GM12878 (cell line): ENCODE measurements at regions not wholly inside any gene's neighbourhood (a gene's known extent, or its start where the extent isn't known, plus 50 kb on each side); places are given as distances from the start of the nearest gene placed in this dataset.

Experiments
- ATAC-seq: fragments of 200-7000 bp; cut with Tn5 transposase; 3 replicates; pipeline ENCODE4 v1.9.1; 2020; ENCODE audit warnings: mild to moderate bottlenecking, moderate library complexity
- BruUV-seq: library from RNA; stranded (reverse); fragments of 400-500 nt; replicated peaks from 2 replicates; lab custom pipeline; 2021; lab: Mats Ljungman, UMichigan
- CTCF ChIA-PET: fragments of 300-600 bp; sonication (Branson Sonifier 250); formaldehyde crosslinking; extraction: SDS; loops from one replicate; lab custom pipeline; 2021; ENCODE audit warnings: inconsistent platforms; lab: Yijun Ruan, JAX
- POLR2A ChIA-PET: fragments of 350-600 bp; formaldehyde crosslinking; extraction: SDS; loops from one replicate; lab custom pipeline; 2021; ENCODE audit warnings: inconsistent platforms; lab: Charles Lee
- RAD21 ChIA-PET: fragments of 300-600 bp; sonication (Branson Sonifier 250); formaldehyde crosslinking; loops from one replicate; lab custom pipeline; 2023; ENCODE audit warnings: antibody characterized with exemption; ENCODE audit not compliant: unreplicated experiment; lab: Charles Lee
- SMC1A ChIA-PET: fragments of 300-600 bp; sonication (Branson Sonifier 250); formaldehyde crosslinking; loops from one replicate; lab custom pipeline; 2023; ENCODE audit not compliant: unreplicated experiment, uncharacterized antibody; lab: Charles Lee
- DNase-seq: peaks from one replicate; pipeline ENCODE4 v3.0.0-alpha.2; 2011; ENCODE audit warnings: low read depth, low spot score
- FAIRE-seq: peaks from 3 replicates; lab custom pipeline; 2011; peaks lifted over from hg19 to GRCh38; lab: Jason Lieb, UNC
- H2AFZ ChIP-seq: 2 replicates; pipeline ENCODE4 v1.6.0; 2011; ENCODE audit warnings: low read depth, low read length, control low read depth; ENCODE audit not compliant: control insufficient read depth
- H3K27ac ChIP-seq: 2 replicates; pipeline ENCODE4 v1.5.1; 2011; ENCODE audit warnings: control low read depth; ENCODE audit not compliant: control insufficient read depth, insufficient read depth
- H3K27me3 ChIP-seq, 2 experiments: replicated peaks in 1 of 2; 2 replicates each; pipeline versions ENCODE4 v1.6.0 to v1.6.1; 2011; ENCODE audit warnings: low read length in 1 of 2; ENCODE audit not compliant: control insufficient read depth in 2 of 2, insufficient read depth in 2 of 2
- H3K36me3 ChIP-seq, 2 experiments: 2 replicates each; pipeline ENCODE4 v1.5.1; 2011; ENCODE audit warnings: low read length in 1 of 2; ENCODE audit not compliant: control insufficient read depth in 2 of 2, insufficient read depth in 2 of 2
- H3K4me1 ChIP-seq: 2 replicates; pipeline ENCODE4 v1.6.1; 2011; ENCODE audit warnings: mild to moderate bottlenecking, low read length, moderate library complexity, mixed read lengths; ENCODE audit not compliant: control insufficient read depth, insufficient read depth
- H3K4me2 ChIP-seq: 2 replicates; pipeline ENCODE4 v1.6.0; 2011; ENCODE audit warnings: control low read depth; ENCODE audit not compliant: control insufficient read depth, insufficient read depth
- H3K4me3 ChIP-seq: fragments of 200-600 bp; sonication (generic); 2 replicates; pipeline ENCODE4 v1.5.1; 2016
- H3K79me2 ChIP-seq: 2 replicates; pipeline ENCODE4 v1.6.0; 2011; ENCODE audit warnings: low read length; ENCODE audit not compliant: control insufficient read depth, insufficient read depth
- H3K9ac ChIP-seq: 2 replicates; pipeline ENCODE4 v1.8.0; 2011; ENCODE audit warnings: low read length, control low read depth, mixed read lengths; ENCODE audit not compliant: control insufficient read depth, insufficient read depth
- H3K9me3 ChIP-seq: replicated peaks from 3 replicates; pipeline ENCODE4 v1.5.1; 2011; ENCODE audit warnings: mild to moderate bottlenecking, low read length; ENCODE audit not compliant: control insufficient read depth, insufficient read depth
- H4K20me1 ChIP-seq: 2 replicates; pipeline ENCODE4 v1.6.0; 2011; ENCODE audit not compliant: control insufficient read depth, insufficient read depth
- BACH1 ChIP-seq: fragments of 450-650 bp; IDR thresholded peaks from 2 replicates; pipeline ENCODE4 v1.6.1; 2017; ENCODE audit warnings: mild to moderate bottlenecking, borderline replicate concordance
- ESRRA ChIP-seq: IDR thresholded peaks from 2 replicates; pipeline ENCODE4 v1.6.1; 2012; ENCODE audit warnings: mild to moderate bottlenecking, low read length, improper control_type of control experiment
- HDAC2 ChIP-seq: fragments of 200-600 bp; sonication (generic); IDR thresholded peaks from 2 replicates; pipeline ENCODE4 v1.6.1; 2017
- KDM1A ChIP-seq: fragments of 200-600 bp; sonication (generic); IDR thresholded peaks from 2 replicates; pipeline ENCODE4 v1.6.1; 2016; ENCODE audit warnings: borderline replicate concordance
- NFIC ChIP-seq: IDR thresholded peaks from 2 replicates; pipeline ENCODE4 v1.6.1; 2012; ENCODE audit warnings: low read depth, mild to moderate bottlenecking, inconsistent platforms, low read length, moderate library complexity
- NFYB ChIP-seq: IDR thresholded peaks from 2 replicates; pipeline ENCODE4 v1.6.1; 2011; ENCODE audit warnings: low read depth, mild to moderate bottlenecking, low read length, improper control_type of control experiment, moderate library complexity; ENCODE audit not compliant: insufficient read depth
- SPI1 ChIP-seq: IDR thresholded peaks from 2 replicates; pipeline ENCODE4 v1.6.1; 2011; ENCODE audit warnings: low read depth, mild to moderate bottlenecking, low read length, moderate library complexity, borderline replicate concordance; ENCODE audit not compliant: insufficient read depth
- YBX1 ChIP-seq: fragments of 450-650 bp; IDR thresholded peaks from 2 replicates; pipeline ENCODE4 v1.6.1; 2016; ENCODE audit warnings: antibody characterized with exemption
- ZNF24 ChIP-seq: fragments of 450-650 bp; IDR thresholded peaks from 2 replicates; pipeline ENCODE4 v1.6.1; 2017; ENCODE audit warnings: antibody characterized with exemption, mild to moderate bottlenecking
- ZNF384 ChIP-seq: IDR thresholded peaks from 2 replicates; pipeline ENCODE4 v1.6.1; 2012; ENCODE audit warnings: low read depth, mild to moderate bottlenecking, low read length, improper control_type of control experiment, borderline replicate concordance
- WGBS: methylation state at CpG from one replicate; pipeline ENCODE4 v1.1.6; 2016; ENCODE audit warnings: low lambda C conversion rate; ENCODE audit not compliant: insufficient replicate concordance, insufficient coverage; ENCODE audit errors: missing lambda C conversion rate; 5-methylcytosine and 5-hydroxymethylcytosine counted together
- in situ Hi-C: fragments of 300-500 bp; cut with MboI; formaldehyde crosslinking; loops from 9 replicates; pipeline ENCODE4 v1.14.3; 2018; ENCODE audit warnings: mixed read lengths
- intact Hi-C: fragments of 100-400 bp; cut with micrococcal nuclease; formaldehyde crosslinking; loops from one replicate; pipeline ENCODE4 v1.14.2; 2022; ENCODE audit not compliant: unreplicated experiment
- TF ChIP-seq, protein P1 (sequence below): fragments of 450-650 bp; IDR thresholded peaks from 2 replicates; pipeline ENCODE4 v1.6.1; 2014; ENCODE audit warnings: mild to moderate bottlenecking
- TF ChIP-seq, protein P2 (sequence below): IDR thresholded peaks from 2 replicates; pipeline ENCODE4 v1.6.1; 2011; ENCODE audit warnings: low read depth, mild to moderate bottlenecking, low read length, moderate library complexity, borderline replicate concordance; ENCODE audit errors: extremely low read depth
- TF ChIP-seq, protein P3 (sequence below): fragments of 450-650 bp; conservative IDR thresholded peaks from 2 replicates; pipeline ENCODE4 v1.6.1; 2017; ENCODE audit warnings: mild to moderate bottlenecking, moderate library complexity
- TF ChIP-seq, protein P4 (sequence below): fragments of 450-650 bp; IDR thresholded peaks from 2 replicates; pipeline ENCODE4 v1.6.1; 2017; ENCODE audit warnings: low read depth, mild to moderate bottlenecking, moderate library complexity

DNA sequence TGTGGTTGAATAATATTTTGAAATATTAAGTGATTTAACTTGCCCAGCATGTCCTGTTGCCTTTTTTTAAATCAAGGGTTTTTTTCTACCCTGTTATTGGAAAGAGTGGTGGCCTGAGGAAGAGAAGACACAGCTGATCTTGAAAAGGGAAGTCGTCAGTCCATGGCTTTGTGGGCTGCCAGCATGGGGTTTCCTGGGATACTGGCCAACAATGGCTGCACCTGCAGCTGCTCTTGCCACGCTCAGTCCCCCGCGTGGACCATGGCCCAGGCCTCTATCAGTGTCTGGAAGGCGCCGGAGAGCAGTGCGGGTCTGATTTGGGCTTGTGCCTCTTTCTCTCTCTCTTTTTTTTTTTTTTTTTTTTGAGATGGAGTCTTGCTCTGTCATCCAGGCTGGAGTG lies 99.3 kb downstream of the ASB1 start:
- no peak overlapping the region for H3K27ac ChIP-seq
- intact Hi-C loops (no loop called here), in situ Hi-C loops (no loop called here)
- ChIA-PET SMC1A (no interaction called here), RAD21 (no interaction called here), CTCF (no interaction called here), POLR2A (no interaction called here)
- no peaks in the 10 kb centered on the region; the same call in 2 of the 3 replicates for H3K9me3 ChIP-seq
- no peak for ATAC-seq
- no peaks in the 10 kb centered on the region for H4K20me1 ChIP-seq
- no peak for FAIRE-seq
- no peaks in the 10 kb centered on the region for H3K36me3 ChIP-seq
- no peak overlapping the region for H2AFZ ChIP-seq
- H3K9ac ChIP-seq, result no peak overlapping the region
- H3K27me3 ChIP-seq, result peaks cover 0 to 8% of the 10 kb centered on the region in 2 experiments; a peak in 1 of 4 replicates
- BruUV-seq, result no TSS peak
- H3K4me3 ChIP-seq, result no peak overlapping the region
- TF ChIP-seq, protein P1, sequence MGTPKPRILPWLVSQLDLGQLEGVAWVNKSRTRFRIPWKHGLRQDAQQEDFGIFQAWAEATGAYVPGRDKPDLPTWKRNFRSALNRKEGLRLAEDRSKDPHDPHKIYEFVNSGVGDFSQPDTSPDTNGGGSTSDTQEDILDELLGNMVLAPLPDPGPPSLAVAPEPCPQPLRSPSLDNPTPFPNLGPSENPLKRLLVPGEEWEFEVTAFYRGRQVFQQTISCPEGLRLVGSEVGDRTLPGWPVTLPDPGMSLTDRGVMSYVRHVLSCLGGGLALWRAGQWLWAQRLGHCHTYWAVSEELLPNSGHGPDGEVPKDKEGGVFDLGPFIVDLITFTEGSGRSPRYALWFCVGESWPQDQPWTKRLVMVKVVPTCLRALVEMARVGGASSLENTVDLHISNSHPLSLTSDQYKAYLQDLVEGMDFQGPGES, result no peak
- TF ChIP-seq ESRRA (no peak), SPI1 (no peak), ZNF24 (no peak)
- no peak for DNase-seq
- no peaks in the 10 kb centered on the region for H3K79me2 ChIP-seq
- no peak overlapping the region for H3K4me2 ChIP-seq
- WGBS, result 46% methylated on average over 7 of the region's 7 CpGs
- no peaks in the 10 kb centered on the region for H3K4me1 ChIP-seq

DNA sequence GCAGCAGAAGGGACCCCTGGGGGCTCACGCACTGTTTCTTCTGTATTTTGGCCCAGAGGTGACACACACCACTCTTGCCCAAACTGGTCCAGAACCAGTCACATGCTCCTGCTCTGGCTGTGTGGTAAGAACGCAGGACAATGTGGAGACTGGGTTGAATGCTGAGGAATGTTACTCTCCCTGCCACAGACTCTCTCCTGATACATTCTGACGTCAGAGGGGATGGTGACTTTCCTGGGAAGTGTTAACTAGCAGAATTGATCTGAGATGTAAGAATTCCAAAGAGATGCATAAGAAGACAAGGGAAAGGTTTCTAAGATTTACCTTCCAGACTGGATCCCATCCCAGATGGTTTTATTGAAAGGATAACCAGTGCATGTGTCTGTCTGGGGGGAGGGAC lies 100.8 kb downstream of the ASB1 start:
- no peak overlapping the region for H3K4me3 ChIP-seq
- 14% methylated on average over 3 of the region's 3 CpGs for WGBS
- intact Hi-C loops, result no loop called here
- H3K4me2 ChIP-seq, result no peak overlapping the region
- H2AFZ ChIP-seq, result no peak overlapping the region
- H4K20me1 ChIP-seq, result no peaks in the 10 kb centered on the region
- RAD21 ChIA-PET, result no interaction called here
- H3K27ac ChIP-seq, result no peak overlapping the region
- SMC1A ChIA-PET, result no interaction called here
- H3K79me2 ChIP-seq, result no peaks in the 10 kb centered on the region
- DNase-seq, result no peak
- H3K4me1 ChIP-seq, result no peaks in the 10 kb centered on the region
- CTCF ChIA-PET, result no interaction called here
- no peak overlapping the region for H3K9ac ChIP-seq
- H3K27me3 ChIP-seq, result peaks cover 0 to 8% of the 10 kb centered on the region in 2 experiments; a peak in 1 of 4 replicates
- in situ Hi-C loops, result no loop called here
- no peaks in the 10 kb centered on the region for H3K36me3 ChIP-seq
- POLR2A ChIA-PET, result no interaction called here
- H3K9me3 ChIP-seq, result no peaks in the 10 kb centered on the region; the same call in 2 of the 3 replicates
- ATAC-seq, result no peak
- no TSS peak for BruUV-seq
- FAIRE-seq, result no peak
- TF ChIP-seq NFYB, result no peak
- no peak for TF ChIP-seq YBX1
- TF ChIP-seq, protein P2, sequence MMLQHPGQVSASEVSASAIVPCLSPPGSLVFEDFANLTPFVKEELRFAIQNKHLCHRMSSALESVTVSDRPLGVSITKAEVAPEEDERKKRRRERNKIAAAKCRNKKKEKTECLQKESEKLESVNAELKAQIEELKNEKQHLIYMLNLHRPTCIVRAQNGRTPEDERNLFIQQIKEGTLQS, result no peak
- TF ChIP-seq NFIC, result no peak
- no peak for TF ChIP-seq HDAC2
- no peak for TF ChIP-seq ZNF384
- TF ChIP-seq BACH1, result no peak
- TF ChIP-seq, protein P3, sequence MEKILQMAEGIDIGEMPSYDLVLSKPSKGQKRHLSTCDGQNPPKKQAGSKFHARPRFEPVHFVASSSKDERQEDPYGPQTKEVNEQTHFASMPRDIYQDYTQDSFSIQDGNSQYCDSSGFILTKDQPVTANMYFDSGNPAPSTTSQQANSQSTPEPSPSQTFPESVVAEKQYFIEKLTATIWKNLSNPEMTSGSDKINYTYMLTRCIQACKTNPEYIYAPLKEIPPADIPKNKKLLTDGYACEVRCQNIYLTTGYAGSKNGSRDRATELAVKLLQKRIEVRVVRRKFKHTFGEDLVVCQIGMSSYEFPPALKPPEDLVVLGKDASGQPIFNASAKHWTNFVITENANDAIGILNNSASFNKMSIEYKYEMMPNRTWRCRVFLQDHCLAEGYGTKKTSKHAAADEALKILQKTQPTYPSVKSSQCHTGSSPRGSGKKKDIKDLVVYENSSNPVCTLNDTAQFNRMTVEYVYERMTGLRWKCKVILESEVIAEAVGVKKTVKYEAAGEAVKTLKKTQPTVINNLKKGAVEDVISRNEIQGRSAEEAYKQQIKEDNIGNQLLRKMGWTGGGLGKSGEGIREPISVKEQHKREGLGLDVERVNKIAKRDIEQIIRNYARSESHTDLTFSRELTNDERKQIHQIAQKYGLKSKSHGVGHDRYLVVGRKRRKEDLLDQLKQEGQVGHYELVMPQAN, result no peak
- TF ChIP-seq, protein P4, sequence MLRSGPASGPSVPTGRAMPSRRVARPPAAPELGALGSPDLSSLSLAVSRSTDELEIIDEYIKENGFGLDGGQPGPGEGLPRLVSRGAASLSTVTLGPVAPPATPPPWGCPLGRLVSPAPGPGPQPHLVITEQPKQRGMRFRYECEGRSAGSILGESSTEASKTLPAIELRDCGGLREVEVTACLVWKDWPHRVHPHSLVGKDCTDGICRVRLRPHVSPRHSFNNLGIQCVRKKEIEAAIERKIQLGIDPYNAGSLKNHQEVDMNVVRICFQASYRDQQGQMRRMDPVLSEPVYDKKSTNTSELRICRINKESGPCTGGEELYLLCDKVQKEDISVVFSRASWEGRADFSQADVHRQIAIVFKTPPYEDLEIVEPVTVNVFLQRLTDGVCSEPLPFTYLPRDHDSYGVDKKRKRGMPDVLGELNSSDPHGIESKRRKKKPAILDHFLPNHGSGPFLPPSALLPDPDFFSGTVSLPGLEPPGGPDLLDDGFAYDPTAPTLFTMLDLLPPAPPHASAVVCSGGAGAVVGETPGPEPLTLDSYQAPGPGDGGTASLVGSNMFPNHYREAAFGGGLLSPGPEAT, result no peak
- TF ChIP-seq KDM1A, result no peak
